Spleen (tissue), 11 donors: ENCODE measurements at regions not wholly inside any gene's neighbourhood (a gene's known extent, or its start where the extent isn't known, plus 50 kb on each side); places are given as distances from the start of the nearest gene placed in this dataset.

ENCODE experiments used
- DNase-seq: peaks from one replicate; pipeline ENCODE4 v3.0.0-alpha.2; 2020
- H3K27ac ChIP-seq, 8 donors: fragments of 200-600 bp; sonication (generic) in 7 of 8; 1 replicate in 4 of 8; 2 replicates in 4 of 8; pipeline versions ENCODE4 v1.5.0 to v1.8.0; 2016 to 2021; ENCODE audit warnings: inconsistent platforms in 4 of 8, mild to moderate bottlenecking in 4 of 8, moderate library complexity in 1 of 8
- H3K27me3 ChIP-seq, 7 donors: fragments of 200-600 bp; sonication (generic) in 6 of 7; replicated peaks in 1 of 7; 1 replicate in 4 of 7; 2 replicates in 3 of 7; pipeline versions ENCODE4 v1.5.0 to v1.8.0; 2016 to 2021; ENCODE audit warnings: inconsistent platforms in 3 of 7, mild to moderate bottlenecking in 1 of 7
- H3K36me3 ChIP-seq, 6 donors: fragments of 200-600 bp; sonication (generic) in 5 of 6; 1 replicate in 4 of 6; 2 replicates in 2 of 6; pipeline versions ENCODE4 v1.5.0 to v1.8.0; 2016 to 2021; ENCODE audit warnings: inconsistent platforms in 2 of 6
- H3K4me1 ChIP-seq, 6 donors: fragments of 200-600 bp; sonication (generic) in 5 of 6; 1 replicate in 3 of 6; 2 replicates in 3 of 6; pipeline versions ENCODE4 v1.5.0 to v1.8.0; 2016 to 2021; ENCODE audit warnings: inconsistent platforms in 3 of 6
- H3K4me3 ChIP-seq, 8 donors: fragments of 200-600 bp; sonication (generic) in 7 of 8; 1 replicate in 4 of 8; 2 replicates in 4 of 8; pipeline versions ENCODE4 v1.5.0 to v1.8.0; 2016 to 2021; ENCODE audit warnings: inconsistent platforms in 4 of 8, mild to moderate bottlenecking in 4 of 8, moderate library complexity in 2 of 8
- H3K9me3 ChIP-seq, 8 donors: fragments of 200-600 bp; sonication (generic) in 7 of 8; 1 replicate in 4 of 8; 2 replicates in 4 of 8; pipeline versions ENCODE4 v1.5.0 to v1.8.0; 2016 to 2021; ENCODE audit warnings: inconsistent platforms in 4 of 8
- CTCF ChIP-seq, 11 experiments: fragments of 200-600 bp in 7 of 11; fragments of 450-650 bp in 4 of 11; sonication (generic) in 4 of 11; IDR thresholded peaks in 8 of 11; conservative IDR thresholded peaks in 3 of 11; 1 replicate in 7 of 11; 2 replicates in 4 of 11; pipeline versions ENCODE4 v1.4.0 to v1.8.0; 2016 to 2021; ENCODE audit warnings: antibody characterized with exemption in 11 of 11, inconsistent platforms in 4 of 11, mild to moderate bottlenecking in 1 of 11
- POLR2A ChIP-seq, 3 donors: fragments of 450-650 bp; IDR thresholded peaks; one replicate each; pipeline ENCODE4 v1.5.1; 2017; ENCODE audit warnings: antibody characterized with exemption in 3 of 3, mild to moderate bottlenecking in 1 of 3
- POLR2AphosphoS5 ChIP-seq, 3 donors: sonication (generic); formaldehyde crosslinking; IDR thresholded peaks; one replicate each; pipeline ENCODE4 v1.5.1; 2017; ENCODE audit warnings: antibody characterized with exemption in 3 of 3
- WGBS, 5 donors: extraction: QIAGEN DNeasy Blood & Tissue Kit in 3 of 5; methylation state at CpG; one replicate each; pipeline versions ENCODE4 v1.1.5 to v1.1.7; 2013 to 2018; 5-methylcytosine and 5-hydroxymethylcytosine counted together
- intact Hi-C: fragments of 100-400 bp; cut with DNase I; formaldehyde crosslinking; loops from one replicate; pipeline ENCODE4 v1.15.0; 2023; ENCODE audit warnings: low total_unique reads
- donor health status: healthy with polysubstance abuse.
- donor health status: DM: no; HTN: no; CAD: no; lungs with moderate emphysema.
- donor health status: DM: no; HTN: no; CAD: no.
- donor health status: Bipolar disorder and iron deficiency.
- donor health status: healthy.
- donor health status: DM: no; HTN: no; CAD: no.
- donor health status: DM: yes; HTN: yes; CAD: no.

- Histone ChIP-seq H3K4me1 (peaks cover 0 to 3% (median 0%) of the 10 kb centered on the region in 6 donors), H3K27me3 (no peaks in the 10 kb centered on the region), H3K36me3 (no peaks in the 10 kb centered on the region), H3K9me3 (peaks cover 0 to 14% (median 0%) of the 10 kb centered on the region in 8 donors), H3K27ac (no peak overlapping the region), H3K4me3 (no peak overlapping the region)
- 56 to 88% (median 74%) methylated on average over 2 of the region's 2 CpGs for WGBS, 5 donors
- TF ChIP-seq POLR2A (IDR thresholded peaks at IDR 0.05): no peak
- no peak for TF ChIP-seq CTCF (IDR thresholded peaks at IDR 0.05 in 8 of 11, conservative IDR thresholded peaks at IDR 0.05 in 3 of 11)
- no peak for TF ChIP-seq POLR2AphosphoS5 (IDR thresholded peaks at IDR 0.05)
- intact Hi-C loops: no loop called here
- no peak for DNase-seq
These were observed 758.0 kb downstream of the TYW1 start for GRCh38 chr7:67754651-67755050.

- Histone ChIP-seq H3K36me3 (no peaks in the 10 kb centered on the region), H3K27me3 (no peaks in the 10 kb centered on the region), H3K9me3 (peaks cover 0 to 5% (median 0%) of the 10 kb centered on the region in 8 donors), H3K4me3 (no peak overlapping the region), H3K27ac (no peak overlapping the region), H3K4me1 (peaks cover 0 to 3% (median 0%) of the 10 kb centered on the region in 6 donors)
- DNase-seq: no peak
- WGBS, 5 donors: 67 to 81% (median 79%) methylated on average over 3 of the region's 3 CpGs
- intact Hi-C loops: no loop called here
- no peak for TF ChIP-seq CTCF (IDR thresholded peaks at IDR 0.05 in 8 of 11, conservative IDR thresholded peaks at IDR 0.05 in 3 of 11)
- no peak for TF ChIP-seq POLR2AphosphoS5 (IDR thresholded peaks at IDR 0.05)
- TF ChIP-seq POLR2A (IDR thresholded peaks at IDR 0.05): no peak
These were observed 761.9 kb downstream of the TYW1 start for GRCh38 chr7:67758551-67758950.

GRCh38 chr7:67760971-67761370, 764.3 kb downstream of the TYW1 start:
- 86 to 100% (median 90%) methylated on average over 1 of the region's 1 CpG for WGBS, 5 donors
- Histone ChIP-seq H3K36me3 (no peaks in the 10 kb centered on the region), H3K27ac (no peak overlapping the region), H3K27me3 (no peaks in the 10 kb centered on the region), H3K9me3 (peaks cover 0 to 8% (median 0%) of the 10 kb centered on the region in 8 donors), H3K4me3 (no peak overlapping the region), H3K4me1 (no peaks in the 10 kb centered on the region)
- TF ChIP-seq POLR2A (IDR thresholded peaks at IDR 0.05) (no peak), POLR2AphosphoS5 (IDR thresholded peaks at IDR 0.05) (no peak), CTCF (IDR thresholded peaks at IDR 0.05 in 8 of 11, conservative IDR thresholded peaks at IDR 0.05 in 3 of 11) (no peak)
- intact Hi-C loops: no loop called here
- DNase-seq: no peak

DNA sequence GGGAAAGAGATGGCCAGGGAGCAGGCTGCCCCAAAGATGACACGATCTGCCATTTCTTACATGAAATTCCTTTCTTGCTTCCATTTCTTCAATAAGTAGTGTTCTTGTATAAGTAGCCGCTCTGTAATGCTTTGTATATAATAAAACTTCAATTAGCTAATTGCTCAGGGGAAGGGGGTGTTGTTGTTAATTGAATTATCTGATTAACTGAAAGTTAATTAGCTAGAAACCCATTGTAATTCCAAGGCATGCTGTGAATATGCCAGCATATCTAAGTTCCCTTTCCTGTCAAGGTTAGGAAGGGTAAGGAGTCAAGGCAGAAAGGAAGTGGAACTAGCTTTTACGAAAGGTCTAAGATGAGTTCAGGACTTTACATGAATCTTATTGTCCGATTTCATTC, 765.9 kb downstream of the TYW1 start:
- no peaks in the 10 kb centered on the region for H3K36me3 ChIP-seq
- no peak for TF ChIP-seq CTCF (IDR thresholded peaks at IDR 0.05 in 8 of 11, conservative IDR thresholded peaks at IDR 0.05 in 3 of 11)
- TF ChIP-seq POLR2AphosphoS5 (IDR thresholded peaks at IDR 0.05): no peak
- H3K4me3 ChIP-seq: no peak overlapping the region
- 72 to 80% (median 76%) methylated on average over 4 of the region's 4 CpGs for WGBS, 5 donors
- no peak overlapping the region for H3K27ac ChIP-seq
- H3K4me1 ChIP-seq: no peaks in the 10 kb centered on the region
- no peak for DNase-seq
- peaks cover 0 to 21% (median 10%) of the 10 kb centered on the region in 8 donors for H3K9me3 ChIP-seq
- intact Hi-C loops: no loop called here
- no peaks in the 10 kb centered on the region for H3K27me3 ChIP-seq
